ENCODE measurements at regions not wholly inside any gene's neighbourhood (a gene's known extent, or its start where the extent isn't known, plus 50 kb on each side); places are given as distances from the start of the nearest gene placed in this dataset.

GRCh38 chr13:74190999-74191398, 56.8 kb upstream of the KLF12 start:
- Mint-ChIP-seq H3K36me3 (no peaks in the 10 kb centered on the region), H3K27ac (no peak overlapping the region), H3K4me1 (no peaks in the 10 kb centered on the region), H3K9me3 (no peaks in the 10 kb centered on the region), H3K4me3 (no peak overlapping the region), H3K27me3 (no peaks in the 10 kb centered on the region)
- ATAC-seq (ENCODE audit: low read depth) (no peak), DNase-seq (ENCODE audit: low spot score in 2 of 2) (no peak)

- H3K36me3 Mint-ChIP-seq: no peaks in the 10 kb centered on the region
- H3K27me3 Mint-ChIP-seq: no peaks in the 10 kb centered on the region
- DNase-seq (ENCODE audit: low spot score in 2 of 2) (no peak), ATAC-seq (ENCODE audit: low read depth) (no peak)
- H3K9me3 Mint-ChIP-seq: no peaks in the 10 kb centered on the region
- H3K27ac Mint-ChIP-seq: no peak overlapping the region
- no peak overlapping the region for H3K4me3 Mint-ChIP-seq
- H3K4me1 Mint-ChIP-seq: no peaks in the 10 kb centered on the region
Measured at GRCh38 chr13:74187564-74187963, 53.4 kb upstream of the KLF12 start.

GRCh38 chr13:74184283-74184682, 50.1 kb upstream of the KLF12 start:
- no peaks in the 10 kb centered on the region for H3K36me3 Mint-ChIP-seq
- DNase-seq (ENCODE audit: low spot score in 2 of 2) (no peak), ATAC-seq (ENCODE audit: low read depth) (no peak)
- no peak overlapping the region for H3K27ac Mint-ChIP-seq
- H3K4me1 Mint-ChIP-seq: no peaks in the 10 kb centered on the region
- H3K27me3 Mint-ChIP-seq: no peaks in the 10 kb centered on the region
- H3K9me3 Mint-ChIP-seq: no peaks in the 10 kb centered on the region
- no peak overlapping the region for H3K4me3 Mint-ChIP-seq
